CD4-positive, alpha-beta T cell treated with Interleukin-2 at 100 ng/mL for 4 hours (primary cell): ENCODE measurements at regions not wholly inside any gene's neighbourhood (a gene's known extent, or its start where the extent isn't known, plus 50 kb on each side); places are given as distances from the start of the nearest gene placed in this dataset.

Experiments used
- DNase-seq: peaks from one replicate; pipeline ENCODE4 v3.0.0-alpha.2; 2020; ENCODE audit warnings: low spot score

GRCh38 chr1:36643371-36644270 is 160.9 kb upstream of the CSF3R start:
- no peak for DNase-seq

- no peak for DNase-seq
These were observed 160.1 kb upstream of the CSF3R start for GRCh38 chr1:36642802-36643201.

GRCh38 chr1:36641776-36642175 is 159.1 kb upstream of the CSF3R start:
- DNase-seq, result no peak

GRCh38 chr1:36639461-36639860 is 156.7 kb upstream of the CSF3R start:
- no peak for DNase-seq

- no peak for DNase-seq
These were observed 155.6 kb upstream of the CSF3R start for GRCh38 chr1:36638268-36638667.

- no peak for DNase-seq
These were observed 153.5 kb upstream of the CSF3R start for GRCh38 chr1:36636206-36636605.

- DNase-seq, result no peak
These were observed 152.6 kb upstream of the CSF3R start for GRCh38 chr1:36635284-36635683.

GRCh38 chr1:36628804-36629203 is 146.1 kb upstream of the CSF3R start:
- DNase-seq, result no peak

- DNase-seq, result no peak
These were observed 143.7 kb upstream of the CSF3R start for GRCh38 chr1:36626435-36626834.

GRCh38 chr1:36625935-36626310 is 143.2 kb upstream of the CSF3R start:
- DNase-seq, result no peak

- DNase-seq, result no peak
These were observed 142.7 kb upstream of the CSF3R start for GRCh38 chr1:36625253-36625934.

GRCh38 chr1:36624466-36624865 is 141.8 kb upstream of the CSF3R start:
- no peak for DNase-seq

- no peak for DNase-seq
These were observed 140.3 kb upstream of the CSF3R start for GRCh38 chr1:36622741-36623648.

GRCh38 chr1:36621531-36621930 is 138.8 kb upstream of the CSF3R start:
- DNase-seq, result no peak

- no peak for DNase-seq
These were observed 137.4 kb upstream of the CSF3R start for GRCh38 chr1:36620142-36620541.

- no peak for DNase-seq
These were observed 132.3 kb upstream of the CSF3R start for GRCh38 chr1:36614991-36615390.

- DNase-seq, result no peak
These were observed 131.9 kb upstream of the CSF3R start for GRCh38 chr1:36614571-36614970.

GRCh38 chr1:36613721-36614120 is 131.0 kb upstream of the CSF3R start:
- DNase-seq, result no peak

- no peak for DNase-seq
These were observed 130.2 kb upstream of the CSF3R start for GRCh38 chr1:36612881-36613280.

GRCh38 chr1:36612121-36612520 is 129.4 kb upstream of the CSF3R start:
- no peak for DNase-seq

- peak; percentile 29 for DNase-seq
These were observed 126.7 kb upstream of the CSF3R start for GRCh38 chr1:36609241-36610027.

- no peak for DNase-seq
These were observed 125.6 kb upstream of the CSF3R start for GRCh38 chr1:36608272-36608671.
